SK-N-SH treated with all-trans-retinoic acid at 6 μM for 48 hours (cell line): ENCODE measurements at regions not wholly inside any gene's neighbourhood (a gene's known extent, or its start where the extent isn't known, plus 50 kb on each side); places are given as distances from the start of the nearest gene placed in this dataset.

ENCODE experiments used
- ATAC-seq: fragments of 200-7000 bp; cut with Tn5 transposase; 3 replicates; pipeline ENCODE4 v1.9.1; 2020; ENCODE audit warnings: mild to moderate bottlenecking, moderate library complexity
- ARNTL ChIP-seq: fragments of 450-650 bp; formaldehyde crosslinking; IDR thresholded peaks from 2 replicates; pipeline ENCODE4 v1.5.0; 2020; ENCODE audit warnings: low read depth, mild to moderate bottlenecking, moderate library complexity, borderline replicate concordance
- BACH2 ChIP-seq: fragments of 250-450 bp; sonication (Bioruptor Pico); IDR thresholded peaks from 2 replicates; pipeline ENCODE4 v1.9.0; 2021; ENCODE audit warnings: mild to moderate bottlenecking, borderline replicate concordance
- ESRRG ChIP-seq: fragments of 250-450 bp; sonication (Bioruptor Pico); IDR thresholded peaks from 2 replicates; pipeline ENCODE4 v1.6.1; 2021; ENCODE audit warnings: mild to moderate bottlenecking
- GLIS3 ChIP-seq: fragments of 250-450 bp; sonication (Bioruptor Pico); IDR thresholded peaks from 2 replicates; pipeline ENCODE4 v1.5.0; 2020; ENCODE audit warnings: mild to moderate bottlenecking, moderate library complexity
- ISL1 ChIP-seq: fragments of 250-450 bp; sonication (Bioruptor Pico); IDR thresholded peaks from 2 replicates; pipeline ENCODE4 v2.1.2; 2022; ENCODE audit warnings: mild to moderate bottlenecking, moderate library complexity
- PPARA ChIP-seq: fragments of 250-450 bp; sonication (Bioruptor Pico); IDR thresholded peaks from 2 replicates; pipeline ENCODE4 v1.5.0; 2020; ENCODE audit warnings: mild to moderate bottlenecking, borderline replicate concordance
- RARB ChIP-seq: fragments of 250-450 bp; sonication (Bioruptor Pico); IDR thresholded peaks from 2 replicates; pipeline ENCODE4 v1.8.0; 2021; ENCODE audit warnings: mild to moderate bottlenecking, moderate library complexity
- SNAI2 ChIP-seq: fragments of 250-450 bp; sonication (Bioruptor Pico); IDR thresholded peaks from 2 replicates; pipeline ENCODE4 v1.5.0; 2020; ENCODE audit warnings: mild to moderate bottlenecking, moderate library complexity
- TCF4 ChIP-seq: fragments of 250-450 bp; sonication (Bioruptor Pico); IDR thresholded peaks from 2 replicates; pipeline ENCODE4 v1.8.0; 2021; ENCODE audit warnings: mild to moderate bottlenecking, moderate library complexity, borderline replicate concordance
- TOX ChIP-seq: fragments of 250-450 bp; sonication (Bioruptor Pico); IDR thresholded peaks from 2 replicates; pipeline ENCODE4 v1.8.0; 2021; ENCODE audit warnings: mild to moderate bottlenecking, moderate library complexity, borderline replicate concordance
- ZC3H10 ChIP-seq: fragments of 250-450 bp; sonication (Bioruptor Pico); IDR thresholded peaks from 2 replicates; pipeline ENCODE4 v1.5.1; 2021; ENCODE audit warnings: mild to moderate bottlenecking, moderate library complexity
- ZFP3 ChIP-seq: fragments of 250-450 bp; sonication (Bioruptor Pico); IDR thresholded peaks from 2 replicates; pipeline ENCODE4 v1.5.0; 2020; ENCODE audit warnings: mild to moderate bottlenecking, moderate library complexity
- ZFP30 ChIP-seq: fragments of 450-650 bp; formaldehyde crosslinking; IDR thresholded peaks from 2 replicates; pipeline ENCODE4 v1.5.0; 2022; ENCODE audit warnings: mild to moderate bottlenecking, moderate library complexity
- ZNF565 ChIP-seq: fragments of 450-650 bp; formaldehyde crosslinking; conservative IDR thresholded peaks from 2 replicates; pipeline ENCODE4 v1.5.0; 2020; ENCODE audit warnings: low read depth, mild to moderate bottlenecking, moderate library complexity
- ZNF70 ChIP-seq: fragments of 450-650 bp; formaldehyde crosslinking; IDR thresholded peaks from 2 replicates; pipeline ENCODE4 v1.5.0; 2020; ENCODE audit warnings: mild to moderate bottlenecking, moderate library complexity
- TF ChIP-seq, protein P1 (sequence below): fragments of 250-450 bp; sonication (Bioruptor Pico); IDR thresholded peaks from 2 replicates; pipeline ENCODE4 v1.5.1; 2021; ENCODE audit warnings: mild to moderate bottlenecking, moderate library complexity
- TF ChIP-seq, protein P2 (sequence below): fragments of 250-450 bp; sonication (Bioruptor Pico); IDR thresholded peaks from 2 replicates; pipeline ENCODE4 v1.5.1; 2020; ENCODE audit warnings: low read depth, mild to moderate bottlenecking, moderate library complexity
- TF ChIP-seq, protein P3 (sequence below): fragments of 250-450 bp; sonication (Bioruptor Pico); IDR thresholded peaks from 2 replicates; pipeline ENCODE4 v1.8.0; 2021; ENCODE audit warnings: low read depth, mild to moderate bottlenecking, moderate library complexity, borderline replicate concordance
- TF ChIP-seq, protein P4 (sequence below): fragments of 250-450 bp; sonication (Bioruptor Pico); IDR thresholded peaks from 2 replicates; pipeline ENCODE4 v1.5.0; 2020; ENCODE audit warnings: mild to moderate bottlenecking, moderate library complexity
- TF ChIP-seq, protein P5 (sequence below): fragments of 250-450 bp; sonication (Bioruptor Pico); IDR thresholded peaks from 2 replicates; pipeline ENCODE4 v1.8.0; 2020; ENCODE audit warnings: mild to moderate bottlenecking, moderate library complexity, borderline replicate concordance

DNA sequence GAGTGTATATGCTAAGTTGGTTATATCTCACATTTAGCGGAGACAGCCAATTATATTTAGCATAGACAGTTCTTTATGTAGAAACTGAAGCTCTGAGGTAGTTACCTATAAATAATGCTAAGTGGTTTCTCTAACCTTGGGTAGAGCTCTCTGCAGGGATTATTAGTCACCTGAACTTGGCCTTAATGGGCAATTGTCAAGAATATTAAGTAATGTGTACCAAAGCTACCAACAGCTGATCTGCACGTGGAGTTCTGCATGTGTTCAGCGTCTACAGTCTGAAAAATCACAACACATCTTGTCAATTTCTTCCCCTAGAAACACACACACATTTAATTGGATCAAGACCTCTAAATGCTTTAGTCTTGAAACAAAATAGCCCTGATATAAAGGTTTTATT lies 740.6 kb upstream of the FAM241A start (continued):
- TF ChIP-seq, protein P1, sequence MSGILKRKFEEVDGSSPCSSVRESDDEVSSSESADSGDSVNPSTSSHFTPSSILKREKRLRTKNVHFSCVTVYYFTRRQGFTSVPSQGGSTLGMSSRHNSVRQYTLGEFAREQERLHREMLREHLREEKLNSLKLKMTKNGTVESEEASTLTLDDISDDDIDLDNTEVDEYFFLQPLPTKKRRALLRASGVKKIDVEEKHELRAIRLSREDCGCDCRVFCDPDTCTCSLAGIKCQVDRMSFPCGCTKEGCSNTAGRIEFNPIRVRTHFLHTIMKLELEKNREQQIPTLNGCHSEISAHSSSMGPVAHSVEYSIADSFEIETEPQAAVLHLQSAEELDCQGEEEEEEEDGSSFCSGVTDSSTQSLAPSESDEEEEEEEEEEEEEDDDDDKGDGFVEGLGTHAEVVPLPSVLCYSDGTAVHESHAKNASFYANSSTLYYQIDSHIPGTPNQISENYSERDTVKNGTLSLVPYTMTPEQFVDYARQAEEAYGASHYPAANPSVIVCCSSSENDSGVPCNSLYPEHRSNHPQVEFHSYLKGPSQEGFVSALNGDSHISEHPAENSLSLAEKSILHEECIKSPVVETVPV (CRISPR knock-in tag), result no peak
- TF ChIP-seq TCF4 (CRISPR knock-in tag), result no peak
- TF ChIP-seq RARB (CRISPR knock-in tag), result no peak
- no peak for TF ChIP-seq TOX (CRISPR knock-in tag)
- TF ChIP-seq ARNTL, result no peak

DNA sequence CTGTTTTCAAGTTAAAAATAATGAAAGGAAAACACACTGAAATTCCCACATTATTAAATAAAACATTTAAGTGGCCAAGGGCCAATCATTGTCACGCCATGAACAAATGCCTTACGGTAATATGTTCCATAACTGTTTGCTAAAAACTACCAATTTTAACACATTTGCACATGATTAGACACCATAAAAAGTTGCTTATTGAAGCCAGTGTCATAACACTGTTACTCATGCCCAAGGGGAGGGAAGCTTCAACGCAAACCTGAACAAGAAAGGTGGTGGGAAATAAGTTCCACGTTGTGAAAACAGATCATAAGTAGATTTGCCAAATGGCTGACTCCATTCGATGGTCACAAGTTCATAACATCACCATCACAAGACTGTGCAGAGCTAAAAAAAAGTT lies 739.3 kb upstream of the FAM241A start:
- ATAC-seq, result no peak
- TF ChIP-seq, protein P2, sequence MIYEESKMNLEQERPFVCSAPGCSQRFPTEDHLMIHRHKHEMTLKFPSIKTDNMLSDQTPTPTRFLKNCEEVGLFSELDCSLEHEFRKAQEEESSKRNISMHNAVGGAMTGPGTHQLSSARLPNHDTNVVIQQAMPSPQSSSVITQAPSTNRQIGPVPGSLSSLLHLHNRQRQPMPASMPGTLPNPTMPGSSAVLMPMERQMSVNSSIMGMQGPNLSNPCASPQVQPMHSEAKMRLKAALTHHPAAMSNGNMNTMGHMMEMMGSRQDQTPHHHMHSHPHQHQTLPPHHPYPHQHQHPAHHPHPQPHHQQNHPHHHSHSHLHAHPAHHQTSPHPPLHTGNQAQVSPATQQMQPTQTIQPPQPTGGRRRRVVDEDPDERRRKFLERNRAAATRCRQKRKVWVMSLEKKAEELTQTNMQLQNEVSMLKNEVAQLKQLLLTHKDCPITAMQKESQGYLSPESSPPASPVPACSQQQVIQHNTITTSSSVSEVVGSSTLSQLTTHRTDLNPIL, result no peak
- no peak for TF ChIP-seq ESRRG (CRISPR knock-in tag)
- no peak for TF ChIP-seq PPARA (CRISPR knock-in tag)

DNA sequence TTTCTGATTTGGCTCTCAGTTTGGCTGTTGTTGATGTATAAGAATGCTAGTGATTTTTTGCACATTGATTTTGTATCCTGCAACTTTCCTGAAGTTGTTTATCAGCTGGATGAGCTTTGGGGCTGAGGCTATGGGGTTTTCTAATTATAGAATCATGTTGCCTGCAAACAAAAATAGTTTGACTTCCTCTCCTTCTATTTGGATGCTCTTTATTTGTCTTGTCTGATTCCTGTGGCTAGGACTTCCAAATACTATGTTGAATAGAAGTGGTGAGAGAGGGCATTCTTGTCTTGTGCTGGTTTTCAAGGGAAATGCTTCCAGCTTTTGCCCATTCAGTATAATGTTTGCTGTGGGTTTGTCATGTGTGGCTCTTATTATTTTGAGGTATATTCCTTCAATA lies 734.7 kb upstream of the FAM241A start:
- TF ChIP-seq ZNF565 (CRISPR knock-in tag), result no peak
- TF ChIP-seq, all 23 proteins: peak for 0
- no peak for ATAC-seq

DNA sequence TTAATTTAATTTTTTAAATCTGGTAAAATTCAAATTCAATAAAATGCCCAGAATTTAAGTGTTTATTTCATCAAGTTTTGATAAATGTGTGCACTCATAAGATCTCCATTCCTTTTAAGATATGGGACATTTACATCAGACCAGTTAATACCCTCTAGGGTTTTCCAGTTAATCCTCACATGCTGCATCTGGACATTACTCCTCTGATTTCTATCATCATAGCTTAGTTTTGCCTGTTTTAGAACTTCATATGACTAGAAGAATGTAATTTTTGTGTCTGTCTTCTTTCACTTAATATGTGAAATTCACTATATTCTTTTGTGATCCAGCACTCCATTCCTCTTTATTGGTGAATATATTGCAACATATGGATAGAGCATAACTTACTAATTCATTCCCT lies 727.7 kb upstream of the FAM241A start:
- TF ChIP-seq, protein P3, sequence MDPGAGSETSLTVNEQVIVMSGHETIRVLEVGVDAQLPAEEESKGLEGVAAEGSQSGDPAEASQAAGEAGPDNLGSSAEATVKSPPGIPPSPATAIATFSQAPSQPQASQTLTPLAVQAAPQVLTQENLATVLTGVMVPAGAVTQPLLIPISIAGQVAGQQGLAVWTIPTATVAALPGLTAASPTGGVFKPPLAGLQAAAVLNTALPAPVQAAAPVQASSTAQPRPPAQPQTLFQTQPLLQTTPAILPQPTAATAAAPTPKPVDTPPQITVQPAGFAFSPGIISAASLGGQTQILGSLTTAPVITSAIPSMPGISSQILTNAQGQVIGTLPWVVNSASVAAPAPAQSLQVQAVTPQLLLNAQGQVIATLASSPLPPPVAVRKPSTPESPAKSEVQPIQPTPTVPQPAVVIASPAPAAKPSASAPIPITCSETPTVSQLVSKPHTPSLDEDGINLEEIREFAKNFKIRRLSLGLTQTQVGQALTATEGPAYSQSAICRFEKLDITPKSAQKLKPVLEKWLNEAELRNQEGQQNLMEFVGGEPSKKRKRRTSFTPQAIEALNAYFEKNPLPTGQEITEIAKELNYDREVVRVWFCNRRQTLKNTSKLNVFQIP (CRISPR knock-in tag), result no peak
- TF ChIP-seq SNAI2 (CRISPR knock-in tag), result no peak
- TF ChIP-seq ISL1 (CRISPR knock-in tag), result no peak
- TF ChIP-seq, protein P4, sequence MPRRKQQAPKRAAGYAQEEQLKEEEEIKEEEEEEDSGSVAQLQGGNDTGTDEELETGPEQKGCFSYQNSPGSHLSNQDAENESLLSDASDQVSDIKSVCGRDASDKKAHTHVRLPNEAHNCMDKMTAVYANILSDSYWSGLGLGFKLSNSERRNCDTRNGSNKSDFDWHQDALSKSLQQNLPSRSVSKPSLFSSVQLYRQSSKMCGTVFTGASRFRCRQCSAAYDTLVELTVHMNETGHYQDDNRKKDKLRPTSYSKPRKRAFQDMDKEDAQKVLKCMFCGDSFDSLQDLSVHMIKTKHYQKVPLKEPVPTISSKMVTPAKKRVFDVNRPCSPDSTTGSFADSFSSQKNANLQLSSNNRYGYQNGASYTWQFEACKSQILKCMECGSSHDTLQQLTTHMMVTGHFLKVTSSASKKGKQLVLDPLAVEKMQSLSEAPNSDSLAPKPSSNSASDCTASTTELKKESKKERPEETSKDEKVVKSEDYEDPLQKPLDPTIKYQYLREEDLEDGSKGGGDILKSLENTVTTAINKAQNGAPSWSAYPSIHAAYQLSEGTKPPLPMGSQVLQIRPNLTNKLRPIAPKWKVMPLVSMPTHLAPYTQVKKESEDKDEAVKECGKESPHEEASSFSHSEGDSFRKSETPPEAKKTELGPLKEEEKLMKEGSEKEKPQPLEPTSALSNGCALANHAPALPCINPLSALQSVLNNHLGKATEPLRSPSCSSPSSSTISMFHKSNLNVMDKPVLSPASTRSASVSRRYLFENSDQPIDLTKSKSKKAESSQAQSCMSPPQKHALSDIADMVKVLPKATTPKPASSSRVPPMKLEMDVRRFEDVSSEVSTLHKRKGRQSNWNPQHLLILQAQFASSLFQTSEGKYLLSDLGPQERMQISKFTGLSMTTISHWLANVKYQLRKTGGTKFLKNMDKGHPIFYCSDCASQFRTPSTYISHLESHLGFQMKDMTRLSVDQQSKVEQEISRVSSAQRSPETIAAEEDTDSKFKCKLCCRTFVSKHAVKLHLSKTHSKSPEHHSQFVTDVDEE (CRISPR knock-in tag), result no peak
- TF ChIP-seq ZFP30, result no peak
- TF ChIP-seq ARNTL, result no peak
- TF ChIP-seq ZFP3 (CRISPR knock-in tag), result no peak
- no peak for TF ChIP-seq RARB (CRISPR knock-in tag)
- TF ChIP-seq, all 23 proteins: peak for 0
- no peak for ATAC-seq

DNA sequence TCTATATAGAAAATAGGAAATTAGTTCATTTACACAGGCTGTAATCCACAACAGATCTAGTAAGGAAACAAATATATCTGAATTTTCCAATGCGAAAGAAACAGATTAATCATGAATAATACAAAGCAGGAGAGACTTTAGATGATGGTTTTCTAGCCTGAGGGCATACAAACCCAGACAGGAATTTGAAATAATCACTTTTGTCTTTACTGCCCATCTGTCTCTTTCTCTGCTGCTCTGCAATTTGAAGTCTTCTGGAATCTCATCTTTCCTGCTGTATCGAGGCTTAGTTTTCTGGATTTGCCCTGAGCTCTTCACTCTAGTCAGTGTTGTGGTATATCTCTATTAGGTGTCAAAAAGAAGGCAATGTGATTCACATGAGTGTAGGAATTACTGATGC lies 711.8 kb upstream of the FAM241A start:
- ATAC-seq, result no peak
- TF ChIP-seq ZFP3 (CRISPR knock-in tag) (no peak), ISL1 (CRISPR knock-in tag) (no peak), ZC3H10 (CRISPR knock-in tag) (no peak), ZNF565 (CRISPR knock-in tag) (no peak), TOX (CRISPR knock-in tag) (no peak), SNAI2 (CRISPR knock-in tag) (no peak), PPARA (CRISPR knock-in tag) (no peak), GLIS3 (CRISPR knock-in tag) (no peak), ZFP30 (no peak), ZNF70 (no peak), ARNTL (no peak), BACH2 (CRISPR knock-in tag) (no peak)
- TF ChIP-seq, protein P1 (CRISPR knock-in tag), result no peak
- TF ChIP-seq, protein P5, sequence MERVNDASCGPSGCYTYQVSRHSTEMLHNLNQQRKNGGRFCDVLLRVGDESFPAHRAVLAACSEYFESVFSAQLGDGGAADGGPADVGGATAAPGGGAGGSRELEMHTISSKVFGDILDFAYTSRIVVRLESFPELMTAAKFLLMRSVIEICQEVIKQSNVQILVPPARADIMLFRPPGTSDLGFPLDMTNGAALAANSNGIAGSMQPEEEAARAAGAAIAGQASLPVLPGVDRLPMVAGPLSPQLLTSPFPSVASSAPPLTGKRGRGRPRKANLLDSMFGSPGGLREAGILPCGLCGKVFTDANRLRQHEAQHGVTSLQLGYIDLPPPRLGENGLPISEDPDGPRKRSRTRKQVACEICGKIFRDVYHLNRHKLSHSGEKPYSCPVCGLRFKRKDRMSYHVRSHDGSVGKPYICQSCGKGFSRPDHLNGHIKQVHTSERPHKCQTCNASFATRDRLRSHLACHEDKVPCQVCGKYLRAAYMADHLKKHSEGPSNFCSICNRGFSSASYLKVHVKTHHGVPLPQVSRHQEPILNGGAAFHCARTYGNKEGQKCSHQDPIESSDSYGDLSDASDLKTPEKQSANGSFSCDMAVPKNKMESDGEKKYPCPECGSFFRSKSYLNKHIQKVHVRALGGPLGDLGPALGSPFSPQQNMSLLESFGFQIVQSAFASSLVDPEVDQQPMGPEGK (CRISPR knock-in tag), result no peak
- TF ChIP-seq, protein P2, result no peak
- TF ChIP-seq, protein P3 (CRISPR knock-in tag), result no peak
